NCI-H2171 (cell line): ENCODE measurements at regions not wholly inside any gene's neighbourhood (a gene's known extent, or its start where the extent isn't known, plus 50 kb on each side); places are given as distances from the start of the nearest gene placed in this dataset.
"Not testable (repeated sequence)": the region's sequence is repeated elsewhere in the genome, so short reads cannot be mapped to it uniquely, and the experiment has no call there.

ENCODE experiments used
- DNase-seq: peaks from one replicate; lab custom pipeline; 2025; lab: John Stamatoyannopoulos, UW

GRCh38 chr4:71081192-71081591, 87.7 kb downstream of the DCK start:
- no peak for DNase-seq

- no peak for DNase-seq
Observed at GRCh38 chr4:71093745-71094144, 100.3 kb downstream of the DCK start.

- no peak for DNase-seq
Observed at GRCh38 chr4:71094201-71094600, 100.8 kb downstream of the DCK start.

GRCh38 chr4:71095141-71095540, 101.7 kb downstream of the DCK start:
- no peak for DNase-seq

DNA sequence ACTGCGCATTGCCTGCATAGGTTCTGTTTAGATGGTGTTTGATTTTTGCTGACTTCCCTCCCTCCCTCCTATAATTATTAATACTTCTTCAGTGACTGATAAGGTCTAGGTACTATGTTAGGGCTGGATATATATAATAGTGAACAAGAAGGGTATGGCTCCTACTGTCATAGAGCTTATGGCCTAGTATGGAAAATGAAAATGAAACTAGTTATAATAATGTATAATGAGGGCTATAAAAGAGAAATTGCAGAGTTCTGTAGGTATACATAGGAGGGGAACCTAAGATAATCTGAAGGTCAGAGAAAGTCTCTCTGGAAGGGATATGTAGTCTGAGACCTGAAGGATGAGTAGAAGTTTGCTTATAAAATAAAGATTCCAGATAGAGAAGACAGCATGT, 102.1 kb downstream of the DCK start:
- no peak for DNase-seq

DNA sequence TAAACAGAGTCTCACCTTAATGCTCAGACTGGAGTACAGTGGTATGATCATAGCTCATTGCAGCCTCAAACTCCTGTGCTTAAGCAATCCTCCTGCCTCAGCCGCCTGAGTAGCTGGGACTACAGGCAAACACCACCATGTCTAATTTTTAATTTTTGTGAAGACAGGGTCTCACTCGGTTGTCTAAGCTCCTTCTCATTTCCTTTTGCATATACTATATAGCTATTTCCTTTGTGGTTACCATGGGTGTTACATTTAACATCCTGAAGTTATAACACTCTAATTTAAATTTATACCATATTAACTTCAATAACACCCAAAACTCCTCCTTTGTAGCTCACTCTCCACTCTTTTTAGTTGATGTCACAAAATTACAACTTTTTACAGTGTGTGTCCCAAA, 114.3 kb downstream of the DCK start:
- no peak for DNase-seq

DNA sequence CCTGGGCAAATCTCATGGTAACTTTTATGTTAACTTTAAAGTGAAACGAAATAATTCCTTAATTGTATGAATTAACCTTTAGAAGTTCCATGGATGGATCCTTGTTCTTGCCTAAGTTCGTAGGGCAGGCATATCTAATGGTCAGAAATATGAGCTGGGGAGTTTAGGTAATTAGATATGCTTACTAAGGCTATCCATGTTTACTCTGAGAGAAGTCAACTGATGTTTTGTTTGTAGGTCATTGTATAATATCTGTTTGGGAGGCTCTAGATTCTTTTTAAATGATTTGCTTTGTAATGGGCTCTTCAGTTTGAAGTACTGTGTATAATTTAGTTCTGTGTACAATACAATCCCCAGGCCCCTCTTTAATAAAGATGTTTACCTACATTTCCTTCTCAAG, 117.0 kb downstream of the DCK start:
- DNase-seq, result no peak

DNA sequence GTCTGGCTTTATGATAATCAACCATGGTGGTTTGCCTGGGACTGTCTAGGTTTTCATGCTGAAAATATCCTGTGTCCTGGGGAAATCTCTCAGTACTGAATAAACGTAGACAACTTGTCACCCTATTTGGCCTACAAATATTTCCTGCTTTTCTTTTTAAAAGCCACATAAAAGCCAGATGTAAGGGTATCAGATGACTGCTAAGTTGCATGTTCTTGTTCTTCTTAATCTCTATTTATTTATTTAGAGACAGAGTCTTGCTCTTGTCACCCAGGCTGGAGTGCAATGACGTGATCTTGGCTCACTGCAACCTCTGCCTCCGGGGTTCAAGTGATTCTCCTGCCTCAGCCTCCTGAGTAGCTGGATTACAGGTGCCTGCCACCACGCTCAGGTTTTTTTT, 117.7 kb downstream of the DCK start:
- DNase-seq, result not testable (repeated sequence)

GRCh38 chr4:71113294-71113693, 119.8 kb downstream of the DCK start:
- no peak for DNase-seq

DNA sequence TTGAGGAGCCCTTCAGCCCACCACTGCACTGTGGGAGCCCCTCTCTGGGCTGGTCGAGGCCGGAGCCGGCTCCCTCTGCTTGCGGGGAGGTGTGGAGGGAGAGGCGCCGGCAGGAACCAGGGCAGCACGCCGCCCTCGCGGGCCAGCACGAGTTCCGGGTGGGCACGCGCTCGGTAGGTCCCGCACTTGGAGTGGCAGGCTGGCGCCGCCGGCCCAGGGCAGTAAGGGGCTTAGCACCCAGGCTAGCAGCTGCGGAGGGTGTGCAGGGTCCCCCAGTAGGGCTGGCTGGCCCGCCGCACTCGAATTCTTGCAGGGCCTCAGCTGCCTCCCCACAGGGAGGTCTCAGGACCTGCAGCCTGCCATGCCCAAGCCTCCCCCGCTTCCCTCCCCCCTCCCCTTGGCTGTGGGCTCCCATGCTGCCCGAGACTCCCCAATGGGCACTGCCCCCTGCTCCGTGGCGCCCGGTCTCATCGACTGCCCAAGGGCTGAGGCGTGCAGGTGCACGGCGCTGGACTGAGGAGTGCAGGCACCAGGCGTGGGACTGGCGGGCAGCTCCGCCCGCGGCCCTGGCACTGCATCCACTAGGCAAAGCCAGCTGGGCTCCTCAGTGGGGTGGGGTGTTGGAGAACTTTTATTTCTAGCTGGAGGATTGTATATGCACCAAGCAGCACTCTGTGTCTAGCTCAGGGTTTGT, 127.5 kb downstream of the DCK start:
- DNase-seq, result no peak

DNA sequence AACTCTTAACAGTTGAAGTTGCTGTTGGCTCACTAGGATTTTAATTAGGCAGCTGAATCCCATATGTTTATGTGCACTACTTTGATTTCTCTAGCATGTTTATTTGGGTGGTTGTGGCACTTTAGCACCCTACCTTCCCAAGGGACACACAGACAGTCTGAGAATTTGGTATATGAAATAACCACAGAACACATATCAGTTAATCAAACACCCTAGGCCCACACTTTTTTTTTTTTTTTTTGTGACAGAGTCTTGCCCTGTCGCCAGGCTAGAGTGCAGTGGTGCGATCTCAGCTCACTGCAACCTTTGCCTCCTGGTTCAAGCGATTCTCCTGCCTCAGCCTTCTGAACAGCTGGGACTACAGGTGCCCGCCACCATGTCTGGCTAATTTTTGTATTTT, 130.5 kb downstream of the DCK start:
- DNase-seq, result no peak

DNA sequence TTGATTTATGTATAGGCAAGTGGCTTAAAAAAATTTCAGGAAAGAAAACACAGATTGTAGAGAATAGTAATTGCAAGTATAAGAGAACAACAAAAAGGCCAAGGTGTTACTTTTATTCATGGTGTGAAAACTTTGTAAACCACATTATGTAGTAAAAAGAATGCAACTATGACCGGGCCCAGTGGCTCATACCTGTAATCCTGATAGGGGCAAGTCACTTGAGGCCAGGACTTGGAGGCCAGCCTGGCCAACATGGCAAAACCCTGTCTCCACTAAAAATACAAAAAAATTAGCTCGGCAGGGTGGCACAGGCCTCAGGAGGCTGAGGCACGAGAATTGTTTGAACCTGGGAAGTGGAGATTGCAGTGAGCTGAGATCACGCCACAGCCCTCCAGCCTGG, 131.7 kb downstream of the DCK start:
- no peak for DNase-seq

GRCh38 chr4:71126719-71127118, 133.3 kb downstream of the DCK start:
- no peak for DNase-seq

DNA sequence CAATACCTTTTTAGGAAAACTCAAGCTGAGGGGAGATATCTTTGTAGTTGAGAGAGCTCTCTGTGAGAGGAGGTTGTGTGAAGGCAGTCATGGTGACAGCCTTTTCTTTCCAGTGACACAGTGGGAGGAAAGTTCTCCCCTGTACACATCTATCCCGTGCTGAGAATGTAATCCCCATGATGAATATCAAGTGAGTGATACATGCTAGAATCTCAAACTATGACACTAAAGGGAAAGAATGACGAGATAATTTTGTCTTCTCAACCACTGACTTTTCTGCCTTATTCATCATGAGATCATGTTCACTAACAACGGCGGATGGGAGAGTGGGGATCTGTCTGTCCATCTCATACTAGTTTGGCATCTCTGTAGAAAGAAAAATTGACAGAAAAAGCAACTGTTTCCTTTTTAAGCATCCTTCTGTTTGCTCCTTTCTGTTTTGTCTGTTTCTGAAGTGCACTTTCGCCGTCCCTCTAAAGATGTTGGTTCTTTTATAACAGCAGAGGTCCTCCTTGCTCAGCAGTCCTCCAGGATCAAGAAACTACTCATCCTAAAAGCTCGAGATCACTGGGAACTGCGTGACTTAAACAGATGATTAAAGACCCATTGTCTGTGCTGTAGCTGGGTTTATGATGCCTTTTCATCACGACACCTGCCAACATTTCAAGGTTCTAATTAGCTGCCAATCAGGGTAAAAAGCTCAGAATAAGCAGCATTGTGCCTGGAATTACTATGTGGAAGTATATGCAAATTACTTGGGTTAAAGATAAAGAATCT, 137.6 kb downstream of the DCK start:
- DNase-seq, result no peak

DNA sequence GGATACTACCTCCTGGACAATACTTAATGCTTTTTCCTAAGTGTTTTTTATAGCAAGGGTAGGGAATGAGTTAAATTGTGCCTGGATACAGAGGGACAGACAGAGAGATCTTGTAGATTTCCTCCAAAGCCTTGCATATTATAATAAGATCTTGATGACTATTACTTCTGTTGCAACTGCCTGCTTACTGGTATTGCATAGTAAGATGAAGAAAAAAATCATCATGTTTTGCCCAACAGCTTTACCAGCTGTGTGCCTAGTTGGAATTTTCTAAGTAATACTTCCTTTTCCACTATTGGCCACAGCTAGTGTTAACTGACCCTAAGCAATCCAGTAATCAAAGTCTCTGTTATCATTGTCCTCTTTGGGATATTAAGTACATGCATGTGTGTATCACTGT, 139.0 kb downstream of the DCK start:
- no peak for DNase-seq

DNA sequence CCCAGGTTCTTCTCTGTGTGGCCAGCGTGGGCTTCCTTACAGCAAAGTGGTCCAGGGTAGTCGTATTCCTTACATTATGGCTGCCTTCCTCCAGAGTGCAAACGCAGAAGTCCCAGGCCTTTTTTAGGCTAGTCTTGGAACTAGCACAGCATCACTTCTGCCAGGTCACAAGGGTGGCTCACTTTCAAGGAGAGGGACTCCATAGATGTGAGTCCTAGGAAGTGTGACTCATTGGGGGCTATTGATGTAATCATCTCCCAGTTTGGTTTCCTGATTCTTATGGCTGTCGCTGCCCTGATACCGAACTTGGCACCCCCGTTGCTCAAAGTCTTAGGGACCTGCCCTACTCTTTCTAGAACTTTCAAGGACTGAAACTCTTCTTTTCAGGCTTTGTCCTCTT, 140.0 kb downstream of the DCK start:
- DNase-seq, result no peak

- DNase-seq, result no peak
Observed at GRCh38 chr4:71136071-71136470, 142.6 kb downstream of the DCK start.

GRCh38 chr4:71138007-71138615, 144.7 kb downstream of the DCK start:
- DNase-seq, result no peak

DNA sequence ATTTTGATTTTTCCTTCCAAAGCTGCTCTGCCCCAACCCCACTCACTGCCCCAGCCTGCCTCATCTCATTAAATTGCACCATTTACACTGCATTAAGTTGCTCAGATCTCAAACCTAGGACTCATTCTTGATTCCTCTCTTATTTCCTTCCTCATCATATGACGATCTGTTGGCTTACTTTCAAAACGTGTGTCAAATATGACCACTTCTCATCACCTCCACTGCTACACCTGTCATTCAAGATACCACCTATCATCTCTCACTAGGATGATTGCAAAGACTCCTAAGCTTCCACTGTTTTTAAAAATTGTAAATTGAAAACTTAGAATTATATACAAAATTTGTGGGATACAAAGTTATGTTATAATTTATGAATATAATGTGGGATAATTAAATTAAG, 147.1 kb downstream of the DCK start:
- DNase-seq, result no peak

GRCh38 chr4:71141125-71141524, 147.7 kb downstream of the DCK start:
- DNase-seq, result no peak

DNA sequence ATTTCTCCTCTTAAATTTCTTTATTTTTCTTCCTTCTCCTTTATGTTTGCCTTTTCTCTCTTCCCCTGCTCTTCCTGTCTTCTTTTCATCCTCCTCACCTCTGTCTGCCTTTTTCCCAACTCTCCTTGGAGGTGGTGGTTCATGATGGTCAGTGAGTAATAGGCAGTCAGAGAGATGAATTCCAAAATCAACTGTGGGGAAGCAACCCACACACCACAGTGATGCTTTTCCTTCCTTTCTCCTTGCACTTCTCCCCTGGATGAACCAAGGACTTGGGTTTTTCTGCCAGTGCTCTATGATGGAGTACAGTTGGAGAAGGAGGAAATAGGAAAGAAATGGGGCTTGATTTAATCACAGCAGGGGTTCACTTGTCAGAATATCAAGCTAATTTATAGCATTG, 153.8 kb downstream of the DCK start:
- DNase-seq, result no peak

GRCh38 chr4:71148545-71148944, 155.1 kb downstream of the DCK start:
- DNase-seq, result no peak

DNA sequence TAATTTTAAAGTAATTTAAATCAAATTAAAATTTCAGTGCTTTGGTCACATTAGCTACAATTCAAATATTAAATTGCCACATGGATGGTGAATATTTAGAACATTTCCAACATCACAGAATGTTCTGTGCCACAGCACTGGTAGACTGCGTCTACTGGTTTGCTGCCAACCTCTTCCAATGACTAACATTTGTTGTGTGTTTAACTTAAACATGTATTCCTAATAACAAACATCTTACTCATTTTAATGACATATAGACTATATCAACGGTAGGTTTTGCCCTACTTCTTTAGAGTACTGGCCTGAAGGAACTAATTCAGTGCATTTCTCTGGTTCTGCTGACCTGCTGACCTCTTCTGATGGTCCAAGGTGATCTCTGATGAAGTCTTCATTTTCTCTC, 157.6 kb downstream of the DCK start:
- no peak for DNase-seq
